ACC112 (cell line): ENCODE measurements at regions not wholly inside any gene's neighbourhood (a gene's known extent, or its start where the extent isn't known, plus 50 kb on each side); places are given as distances from the start of the nearest gene placed in this dataset.
"Not testable (repeated sequence)": the region's sequence is repeated elsewhere in the genome, so short reads cannot be mapped to it uniquely, and the experiment has no call there.

Source experiments
- H2AFZ ChIP-seq: fragments of 200-600 bp; sonication (generic); one replicate; pipeline ENCODE4 v1.6.0; 2017; ENCODE audit warnings: antibody characterized with exemption, low read length; ENCODE audit not compliant: unreplicated experiment
- H3K27ac ChIP-seq: fragments of 200-600 bp; sonication (generic); 2 replicates; pipeline ENCODE4 v1.5.1; 2014; ENCODE audit warnings: low read depth, mild to moderate bottlenecking, antibody characterized with exemption, low read length, moderate library complexity
- H3K27me3 ChIP-seq: fragments of 200-600 bp; sonication (generic); 2 replicates; pipeline ENCODE4 v1.6.1; 2014; ENCODE audit warnings: mild to moderate bottlenecking, antibody characterized with exemption, low read length, moderate library complexity, mixed read lengths; ENCODE audit not compliant: insufficient read depth
- H3K36me3 ChIP-seq: fragments of 200-600 bp; sonication (generic); 2 replicates; pipeline ENCODE4 v1.6.1; 2016; ENCODE audit warnings: mild to moderate bottlenecking, antibody characterized with exemption, low read length, moderate library complexity, mixed read lengths; ENCODE audit not compliant: insufficient read depth
- H3K4me1 ChIP-seq: fragments of 200-600 bp; sonication (generic); one replicate; pipeline ENCODE4 v1.6.1; 2016; ENCODE audit warnings: low read length, mixed read lengths; ENCODE audit not compliant: insufficient read depth, unreplicated experiment, control insufficient read depth
- H3K4me3 ChIP-seq: fragments of 200-600 bp; sonication (generic); 2 replicates; pipeline ENCODE4 v1.5.1; 2014; ENCODE audit warnings: mild to moderate bottlenecking, low read depth, low read length
- H3K79me2 ChIP-seq: fragments of 200-600 bp; sonication (generic); one replicate; pipeline ENCODE4 v1.6.0; 2016; ENCODE audit warnings: low read length; ENCODE audit not compliant: control insufficient read depth, unreplicated experiment, insufficient read depth

GRCh38 chr18:41631723-41632285 lies 323.2 kb upstream of the PIK3C3 start:
- H3K79me2 ChIP-seq, H2AFZ ChIP-seq, H3K36me3 ChIP-seq, H3K27ac ChIP-seq, H3K4me1 ChIP-seq, H3K4me3 ChIP-seq, H3K27me3 ChIP-seq: not testable (repeated sequence)

GRCh38 chr18:41630232-41630886 lies 324.7 kb upstream of the PIK3C3 start:
- no peaks in the 10 kb centered on the region for H3K4me1 ChIP-seq
- no peak overlapping the region for H3K27ac ChIP-seq
- H3K79me2 ChIP-seq = no peaks in the 10 kb centered on the region
- H3K4me3 ChIP-seq = no peak overlapping the region
- no peaks in the 10 kb centered on the region for H3K36me3 ChIP-seq
- H2AFZ ChIP-seq = no peak overlapping the region
- H3K27me3 ChIP-seq = no peaks in the 10 kb centered on the region

GRCh38 chr18:41624460-41624859 lies 330.6 kb upstream of the PIK3C3 start:
- Histone ChIP-seq H3K4me1 (no peaks in the 10 kb centered on the region), H2AFZ (no peak overlapping the region), H3K36me3 (no peaks in the 10 kb centered on the region), H3K27me3 (no peaks in the 10 kb centered on the region), H3K27ac (no peak overlapping the region), H3K79me2 (no peaks in the 10 kb centered on the region), H3K4me3 (no peak overlapping the region)

GRCh38 chr18:41621177-41621576 lies 333.9 kb upstream of the PIK3C3 start:
- no peak overlapping the region for H2AFZ ChIP-seq
- no peaks in the 10 kb centered on the region for H3K4me1 ChIP-seq
- H3K4me3 ChIP-seq = no peak overlapping the region
- no peaks in the 10 kb centered on the region for H3K27me3 ChIP-seq
- H3K27ac ChIP-seq = no peak overlapping the region
- H3K79me2 ChIP-seq = no peaks in the 10 kb centered on the region
- H3K36me3 ChIP-seq = no peaks in the 10 kb centered on the region

GRCh38 chr18:41618147-41618546 lies 336.9 kb upstream of the PIK3C3 start:
- no peak overlapping the region for H2AFZ ChIP-seq
- no peaks in the 10 kb centered on the region for H3K4me1 ChIP-seq
- no peaks in the 10 kb centered on the region for H3K79me2 ChIP-seq
- no peaks in the 10 kb centered on the region for H3K36me3 ChIP-seq
- no peaks in the 10 kb centered on the region for H3K27me3 ChIP-seq
- H3K4me3 ChIP-seq = no peak overlapping the region
- H3K27ac ChIP-seq = no peak overlapping the region

- Histone ChIP-seq H2AFZ (no peak overlapping the region), H3K27ac (no peak overlapping the region), H3K4me3 (no peak overlapping the region), H3K4me1 (no peaks in the 10 kb centered on the region), H3K36me3 (no peaks in the 10 kb centered on the region), H3K27me3 (no peaks in the 10 kb centered on the region), H3K79me2 (no peaks in the 10 kb centered on the region)
These were observed 337.4 kb upstream of the PIK3C3 start for GRCh38 chr18:41617647-41618046.

GRCh38 chr18:41613003-41613609 lies 341.9 kb upstream of the PIK3C3 start:
- Histone ChIP-seq H3K4me3 (no peak overlapping the region), H3K27me3 (no peaks in the 10 kb centered on the region), H3K36me3 (no peaks in the 10 kb centered on the region), H3K27ac (no peak overlapping the region), H2AFZ (no peak overlapping the region), H3K4me1 (no peaks in the 10 kb centered on the region), H3K79me2 (no peaks in the 10 kb centered on the region)

GRCh38 chr18:41604964-41605363 lies 350.1 kb upstream of the PIK3C3 start:
- Histone ChIP-seq H3K4me1 (no peaks in the 10 kb centered on the region), H3K79me2 (no peaks in the 10 kb centered on the region), H2AFZ (no peak overlapping the region), H3K27me3 (no peaks in the 10 kb centered on the region), H3K27ac (no peak overlapping the region), H3K36me3 (no peaks in the 10 kb centered on the region), H3K4me3 (no peak overlapping the region)

GRCh38 chr18:41602034-41602433 lies 353.0 kb upstream of the PIK3C3 start:
- Histone ChIP-seq H3K27ac (no peak overlapping the region), H3K36me3 (no peaks in the 10 kb centered on the region), H3K79me2 (no peaks in the 10 kb centered on the region), H3K4me3 (no peak overlapping the region), H2AFZ (no peak overlapping the region), H3K27me3 (no peaks in the 10 kb centered on the region), H3K4me1 (no peaks in the 10 kb centered on the region)

GRCh38 chr18:41600693-41601391 lies 354.2 kb upstream of the PIK3C3 start:
- Histone ChIP-seq H3K79me2 (no peaks in the 10 kb centered on the region), H3K27ac (no peak overlapping the region), H3K36me3 (no peaks in the 10 kb centered on the region), H2AFZ (no peak overlapping the region), H3K4me3 (no peak overlapping the region), H3K4me1 (no peaks in the 10 kb centered on the region), H3K27me3 (no peaks in the 10 kb centered on the region)

GRCh38 chr18:41599466-41599865 lies 355.6 kb upstream of the PIK3C3 start:
- no peaks in the 10 kb centered on the region for H3K36me3 ChIP-seq
- H3K79me2 ChIP-seq = no peaks in the 10 kb centered on the region
- H3K27me3 ChIP-seq = no peaks in the 10 kb centered on the region
- H3K4me1 ChIP-seq = no peaks in the 10 kb centered on the region
- H3K4me3 ChIP-seq = no peak overlapping the region
- H3K27ac ChIP-seq = no peak overlapping the region
- no peak overlapping the region for H2AFZ ChIP-seq
